ENCODE measurements at regions not wholly inside any gene's neighbourhood (a gene's known extent, or its start where the extent isn't known, plus 50 kb on each side); places are given as distances from the start of the nearest gene placed in this dataset.

- Histone ChIP-seq H3K4me3 (replicated peaks in 1 of 3; ENCODE audit: insufficient read depth in 1 of 3, low read depth in 1 of 3, low read length in 3 of 3) (no peak overlapping the region), H3K9me3 (replicated peaks; ENCODE audit: control insufficient read depth, insufficient read depth, low read length) (no peaks in the 10 kb centered on the region), H3K27me3 (ENCODE audit: control insufficient read depth in 2 of 2, insufficient read depth in 2 of 2, low read length in 2 of 2) (no peaks in the 10 kb centered on the region), H3K36me3 (ENCODE audit: control insufficient read depth in 2 of 2, extremely low read depth in 1 of 2, insufficient read depth in 2 of 2, low read length in 2 of 2) (no peaks in the 10 kb centered on the region), H3K9me1 (replicated peaks; ENCODE audit: control insufficient read depth, extremely low read depth, insufficient read depth, low read length) (no peaks in the 10 kb centered on the region), H3K79me2 (ENCODE audit: control insufficient read depth, insufficient read depth, low read length) (no peaks in the 10 kb centered on the region), H2AFZ (ENCODE audit: low read depth, low read length) (no peak overlapping the region), H3K4me1 (ENCODE audit: control insufficient read depth, extremely low read depth, insufficient read depth, low read length) (no peaks in the 10 kb centered on the region), H3K4me2 (ENCODE audit: insufficient read depth, low read length) (no peak overlapping the region), H4K20me1 (replicated peaks; ENCODE audit: control insufficient read depth, extremely low read depth, insufficient read depth, low read length) (no peaks in the 10 kb centered on the region), H3K9ac (replicated peaks; ENCODE audit: extremely low read depth, insufficient read depth, low read length) (no peak overlapping the region), H3K27ac (ENCODE audit: insufficient read depth, low read depth, low read length) (no peak overlapping the region)
- DNase-seq (ENCODE audit: low read depth, low spot score) (no peak), FAIRE-seq (no peak)
- dilution Hi-C loops (cut with MboI; ENCODE audit: extremely low pct_ligation_motif_present, low sequenced_read_pairs), result no loop called here
- CTCF ChIA-PET, result no interaction called here
- POLR2A ChIA-PET, result no interaction called here
- TF ChIP-seq POLR2A (IDR thresholded peaks at IDR 0.05; ENCODE audit: low read depth, low read length) (no peak), EZH2 (IDR thresholded peaks at IDR 0.05; ENCODE audit: borderline replicate concordance, low read depth, low read length, severe bottlenecking) (no peak), CTCF (IDR thresholded peaks at IDR 0.05; ENCODE audit: extremely low read depth in 1 of 2, insufficient read depth in 1 of 2, low read depth in 1 of 2, low read length in 2 of 2) (no peak), MAX (IDR thresholded peaks at IDR 0.05; ENCODE audit: insufficient read depth, insufficient read length) (no peak), FOS (IDR thresholded peaks at IDR 0.05; ENCODE audit: borderline replicate concordance, insufficient read depth, low read length) (no peak), MYC (IDR thresholded peaks at IDR 0.05; ENCODE audit: low read depth, low read length) (no peak), JUN (IDR thresholded peaks at IDR 0.05; ENCODE audit: borderline replicate concordance, insufficient read depth, insufficient read length, low read depth) (no peak), GATA2 (IDR thresholded peaks at IDR 0.05; ENCODE audit: insufficient read depth, insufficient read length, low read depth, low read length) (no peak), POLR2AphosphoS5 (IDR thresholded peaks at IDR 0.05; ENCODE audit: insufficient read depth, low read depth, low read length) (no peak)
- BruUV-seq (replicated peaks), result no TSS peak
- intact Hi-C loops (cut with micrococcal nuclease), result no loop called here
Measured at GRCh38 chr2:193276988-193277387, 1082.3 kb upstream of the TMEFF2 start.

Data from endothelial cell of umbilical vein (primary cell).